VCaP (cell line): ENCODE measurements at regions not wholly inside any gene's neighbourhood (a gene's known extent, or its start where the extent isn't known, plus 50 kb on each side); places are given as distances from the start of the nearest gene placed in this dataset.
A peak's percentile ranks its signal among the peaks of the same experiment; 100 is the strongest.

ENCODE experiments used
- H3K27ac ChIP-seq: fragments of 450-650 bp; 2 replicates; pipeline ENCODE4 v1.5.1; 2017
- CTCF ChIP-seq: fragments of 450-650 bp; conservative IDR thresholded peaks from 2 replicates; pipeline ENCODE4 v1.5.1; 2017; ENCODE audit warnings: mild to moderate bottlenecking, moderate library complexity

DNA sequence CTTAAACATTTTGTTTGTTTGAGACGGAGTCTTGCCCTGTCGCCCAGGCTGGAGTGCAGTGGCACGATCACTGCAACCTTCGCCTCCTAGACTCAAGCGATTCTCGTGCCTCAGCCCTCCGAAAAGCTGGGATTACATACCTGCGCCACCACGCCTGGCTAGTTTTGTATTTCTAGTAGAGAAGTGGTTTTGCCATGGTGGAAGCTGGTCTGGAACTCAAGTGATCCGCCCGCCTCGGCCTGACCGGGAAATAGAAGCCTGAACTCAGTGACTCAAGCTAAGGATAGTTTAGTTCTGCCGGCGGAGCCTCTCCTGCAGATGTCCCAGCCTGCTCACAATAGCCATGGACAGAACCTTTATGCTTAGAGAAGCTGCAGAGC lies 53.0 kb upstream of the ZNF254 start:
- TF ChIP-seq CTCF = 0 out of 2 replicates have a peak, but pooled peaks have one; percentile 2
- peak overlapping the region; percentile 99 for H3K27ac ChIP-seq

GRCh38 chr19:24035261-24035880 lies 51.6 kb upstream of the ZNF254 start:
- H3K27ac ChIP-seq = peak overlapping the region; percentile 99
